ENCODE measurements at regions not wholly inside any gene's neighbourhood (a gene's known extent, or its start where the extent isn't known, plus 50 kb on each side); places are given as distances from the start of the nearest gene placed in this dataset.

- TF ChIP-seq CTCF (IDR thresholded peaks at IDR 0.05) = no peak
Observed at GRCh38 chr2:146820672-146821071, 1024.2 kb upstream of the ACVR2A start.

GRCh38 chr2:146818122-146818521 is 1026.7 kb upstream of the ACVR2A start:
- ATAC-seq (ENCODE audit: low FRiP score) (no peak), DNase-seq (ENCODE audit: low spot score) (no peak)
- no peak for TF ChIP-seq CTCF (IDR thresholded peaks at IDR 0.05)

More at GRCh38 chr2:146820672-146821071, 1024.2 kb upstream of the ACVR2A start:
- no peak for ATAC-seq (ENCODE audit: low FRiP score)
- no peak for DNase-seq (ENCODE audit: low spot score)

GRCh38 chr2:146817613-146818012 is 1027.2 kb upstream of the ACVR2A start:
- TF ChIP-seq CTCF (IDR thresholded peaks at IDR 0.05) = no peak
- no peak for ATAC-seq (ENCODE audit: low FRiP score)
- DNase-seq (ENCODE audit: low spot score) = no peak

- DNase-seq (ENCODE audit: low spot score) (no peak), ATAC-seq (ENCODE audit: low FRiP score) (peak; percentile 37)
- TF ChIP-seq CTCF (IDR thresholded peaks at IDR 0.05) = no peak
Observed at GRCh38 chr2:146814971-146815370, 1029.9 kb upstream of the ACVR2A start.

- no peak for TF ChIP-seq CTCF (IDR thresholded peaks at IDR 0.05)
- no peak for DNase-seq (ENCODE audit: low spot score)
- ATAC-seq (ENCODE audit: low FRiP score) = no peak
Observed at GRCh38 chr2:146807568-146808168, 1037.2 kb upstream of the ACVR2A start.

- DNase-seq (ENCODE audit: low spot score) (no peak), ATAC-seq (ENCODE audit: low FRiP score) (peak; percentile 75)
- no peak for TF ChIP-seq CTCF (IDR thresholded peaks at IDR 0.05)
Observed at GRCh38 chr2:146806364-146807005, 1038.3 kb upstream of the ACVR2A start.

- ATAC-seq (ENCODE audit: low FRiP score) = no peak
- TF ChIP-seq CTCF (IDR thresholded peaks at IDR 0.05) = no peak
- no peak for DNase-seq (ENCODE audit: low spot score)
Observed at GRCh38 chr2:146804288-146804687, 1040.5 kb upstream of the ACVR2A start.

Data from omental fat pad (tissue), 3 donors.